ENCODE measurements at regions not wholly inside any gene's neighbourhood (a gene's known extent, or its start where the extent isn't known, plus 50 kb on each side); places are given as distances from the start of the nearest gene placed in this dataset.

DNA sequence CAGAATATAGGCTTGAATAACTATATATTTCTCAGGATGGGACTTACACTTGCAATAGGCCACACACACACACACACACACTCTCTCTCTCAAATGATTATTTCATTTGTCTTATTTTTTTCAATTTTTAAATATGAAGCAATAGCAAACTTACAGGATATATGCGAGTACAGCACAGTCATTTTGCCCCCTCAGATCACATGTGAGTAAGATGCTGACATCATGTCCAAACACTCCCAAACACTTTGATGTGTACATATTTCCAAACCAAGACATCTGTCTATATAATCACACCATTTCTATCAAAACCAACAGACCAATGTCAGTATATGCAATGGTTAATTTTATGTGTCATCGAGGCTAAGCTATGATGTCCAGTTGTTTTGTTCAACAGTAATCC lies 1535.9 kb upstream of the FLRT2 start:
- POLR2A ChIA-PET: no interaction called here
- H3K27ac Mint-ChIP-seq: no peak overlapping the region
- H3K4me3 ChIP-seq (ENCODE audit: low read length): no peak overlapping the region

DNA sequence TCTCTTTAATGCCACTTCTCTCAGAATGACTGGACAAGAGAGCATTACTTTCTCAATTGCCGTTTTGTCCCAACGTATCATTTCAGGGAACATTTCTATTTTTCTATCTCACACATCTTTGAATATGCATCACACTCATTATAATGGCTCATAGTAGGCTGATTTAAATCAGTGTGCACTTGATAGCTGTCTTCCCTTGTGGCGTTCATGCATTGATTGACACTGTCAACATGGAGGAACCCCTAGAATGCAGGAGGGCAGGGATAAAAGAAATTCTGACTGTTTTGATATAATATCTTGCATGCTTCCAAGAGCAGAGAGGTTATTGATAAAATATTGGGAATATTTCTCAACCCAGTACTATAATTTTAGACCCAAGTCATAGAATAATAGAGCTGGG lies 1528.9 kb upstream of the FLRT2 start:
- no peak for DNase-seq
- no peaks in the 10 kb centered on the region for H3K36me3 Mint-ChIP-seq
- no peak overlapping the region for H3K4me3 Mint-ChIP-seq
- intact Hi-C loops (cut with micrococcal nuclease): no loop called here
- Histone ChIP-seq H3K9me3 (ENCODE audit: control insufficient read depth in 2 of 3, low read length in 3 of 3) (peaks cover 0 to 4% (median 0%) of the 10 kb centered on the region in 3 experiments), H3K27me3 (ENCODE audit: control insufficient read depth in 2 of 2, insufficient read depth in 2 of 2, low read length in 2 of 2) (no peaks in the 10 kb centered on the region), H3K4me3 (ENCODE audit: low read length) (no peak overlapping the region), H3K27ac (ENCODE audit: low read depth, low read length) (no peak overlapping the region), H3K36me3 (ENCODE audit: control insufficient read depth in 2 of 3, insufficient read depth in 3 of 3, low read length in 3 of 3) (no peaks in the 10 kb centered on the region), H3K4me1 (ENCODE audit: control insufficient read depth in 2 of 2, insufficient read depth in 2 of 2, low read length in 2 of 2) (no peaks in the 10 kb centered on the region)
- peaks cover 3 to 22% (median 9%) of the 10 kb centered on the region in 11 donors for H3K9me3 Mint-ChIP-seq
- H3K27ac Mint-ChIP-seq: no peak overlapping the region
- CTCF ChIA-PET: no interaction called here
- no peaks in the 10 kb centered on the region for H3K27me3 Mint-ChIP-seq
- no peak for ATAC-seq
- POLR2A ChIA-PET: no interaction called here
- no peaks in the 10 kb centered on the region for H3K4me1 Mint-ChIP-seq

More for the DNA sequence above, 1535.9 kb upstream of the FLRT2 start:
- Histone ChIP-seq H3K9me3 (ENCODE audit: control insufficient read depth in 2 of 3, low read length in 3 of 3) (no peaks in the 10 kb centered on the region), H3K4me1 (ENCODE audit: control insufficient read depth in 2 of 2, insufficient read depth in 2 of 2, low read length in 2 of 2) (no peaks in the 10 kb centered on the region), H3K27ac (ENCODE audit: low read depth, low read length) (no peak overlapping the region), H3K27me3 (ENCODE audit: control insufficient read depth in 2 of 2, insufficient read depth in 2 of 2, low read length in 2 of 2) (no peaks in the 10 kb centered on the region), H3K36me3 (ENCODE audit: control insufficient read depth in 2 of 3, insufficient read depth in 3 of 3, low read length in 3 of 3) (no peaks in the 10 kb centered on the region)
- H3K4me3 Mint-ChIP-seq: no peak overlapping the region
- no peak for DNase-seq
- no peaks in the 10 kb centered on the region for H3K27me3 Mint-ChIP-seq
- CTCF ChIA-PET: no interaction called here
- no peaks in the 10 kb centered on the region for H3K4me1 Mint-ChIP-seq
- H3K9me3 Mint-ChIP-seq: peaks cover 0 to 21% (median 6%) of the 10 kb centered on the region in 11 donors
- ATAC-seq: no peak
- intact Hi-C loops (cut with micrococcal nuclease): no loop called here
- H3K36me3 Mint-ChIP-seq: no peaks in the 10 kb centered on the region

DNA sequence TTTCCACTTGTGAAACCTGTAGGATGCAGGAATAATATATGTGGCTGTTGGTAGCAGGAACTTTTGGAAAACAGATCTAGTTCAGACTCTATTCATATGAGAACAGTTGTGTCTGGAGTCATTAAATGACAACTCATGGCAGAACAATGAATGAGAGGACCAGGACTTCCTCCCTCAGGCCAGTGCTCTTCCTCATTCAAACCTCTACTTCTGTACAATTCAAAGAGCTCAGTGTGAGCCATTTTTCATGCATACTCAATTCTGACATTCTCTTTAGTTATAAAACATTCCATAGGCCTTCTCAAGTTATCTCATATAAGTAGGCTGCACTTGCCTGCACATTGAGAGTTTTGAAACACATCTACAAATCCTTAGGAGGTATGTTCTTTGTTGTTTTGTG lies 1526.6 kb upstream of the FLRT2 start:
- no peaks in the 10 kb centered on the region for H3K27me3 ChIP-seq (ENCODE audit: control insufficient read depth in 2 of 2, insufficient read depth in 2 of 2, low read length in 2 of 2)
- no peaks in the 10 kb centered on the region for H3K36me3 ChIP-seq (ENCODE audit: control insufficient read depth in 2 of 3, insufficient read depth in 3 of 3, low read length in 3 of 3)
- H3K4me1 ChIP-seq (ENCODE audit: control insufficient read depth in 2 of 2, insufficient read depth in 2 of 2, low read length in 2 of 2): no peaks in the 10 kb centered on the region
- no peak overlapping the region for H3K4me3 ChIP-seq (ENCODE audit: low read length)
- no peak overlapping the region for H3K27ac ChIP-seq (ENCODE audit: low read depth, low read length)
- DNase-seq (no peak), ATAC-seq (no peak)
- intact Hi-C loops (cut with micrococcal nuclease): no loop called here
- no peaks in the 10 kb centered on the region for H3K27me3 Mint-ChIP-seq
- peaks cover 4 to 24% (median 12%) of the 10 kb centered on the region in 11 donors for H3K9me3 Mint-ChIP-seq
- ChIA-PET POLR2A (no interaction called here), CTCF (no interaction called here)
- peaks cover 0 to 4% (median 0%) of the 10 kb centered on the region in 3 experiments for H3K9me3 ChIP-seq (ENCODE audit: control insufficient read depth in 2 of 3, low read length in 3 of 3)
- H3K27ac Mint-ChIP-seq: no peak overlapping the region
- H3K4me3 Mint-ChIP-seq: no peak overlapping the region
- no peaks in the 10 kb centered on the region for H3K36me3 Mint-ChIP-seq
- no peaks in the 10 kb centered on the region for H3K4me1 Mint-ChIP-seq

DNA sequence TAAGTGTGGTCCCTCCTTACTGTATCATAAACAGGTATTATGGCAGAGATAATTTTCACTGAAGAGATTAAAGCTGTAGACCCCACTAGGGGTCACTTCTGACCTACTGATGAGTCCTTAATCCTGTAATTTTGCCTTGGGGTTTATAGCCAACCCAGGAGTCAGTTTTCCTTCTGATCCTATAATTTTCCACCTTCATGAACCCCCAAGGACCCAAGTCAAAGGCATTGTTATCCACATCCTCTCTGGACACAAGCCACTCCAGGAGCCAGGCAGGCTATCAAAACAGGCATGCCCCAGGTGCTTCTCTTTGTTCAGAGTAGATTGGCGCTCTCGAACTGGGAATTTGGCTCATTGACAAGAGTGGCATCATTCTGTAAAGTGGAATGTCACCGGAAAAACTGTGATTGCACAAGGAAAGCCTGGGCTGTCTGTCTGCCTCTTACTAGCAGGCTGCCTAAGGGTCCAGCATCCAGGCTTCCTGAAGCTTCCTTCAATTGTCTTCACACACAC lies 1523.2 kb upstream of the FLRT2 start:
- no peaks in the 10 kb centered on the region for H3K27me3 Mint-ChIP-seq
- no peaks in the 10 kb centered on the region for H3K4me1 Mint-ChIP-seq
- intact Hi-C loops (cut with micrococcal nuclease): no loop called here
- H3K27ac Mint-ChIP-seq: no peak overlapping the region
- no peak for DNase-seq
- no peak overlapping the region for H3K4me3 Mint-ChIP-seq
- Histone ChIP-seq H3K4me1 (ENCODE audit: control insufficient read depth in 2 of 2, insufficient read depth in 2 of 2, low read length in 2 of 2) (no peaks in the 10 kb centered on the region), H3K27me3 (ENCODE audit: control insufficient read depth in 2 of 2, insufficient read depth in 2 of 2, low read length in 2 of 2) (no peaks in the 10 kb centered on the region), H3K27ac (ENCODE audit: low read depth, low read length) (no peak overlapping the region), H3K36me3 (ENCODE audit: control insufficient read depth in 2 of 3, insufficient read depth in 3 of 3, low read length in 3 of 3) (no peaks in the 10 kb centered on the region), H3K4me3 (ENCODE audit: low read length) (no peak overlapping the region), H3K9me3 (ENCODE audit: control insufficient read depth in 2 of 3, low read length in 3 of 3) (peaks cover 0 to 4% (median 0%) of the 10 kb centered on the region in 3 experiments)
- POLR2A ChIA-PET: no interaction called here
- no peak for ATAC-seq
- H3K36me3 Mint-ChIP-seq: no peaks in the 10 kb centered on the region
- H3K9me3 Mint-ChIP-seq: peaks cover 3 to 19% (median 9%) of the 10 kb centered on the region in 11 donors
- CTCF ChIA-PET: no interaction called here

DNA sequence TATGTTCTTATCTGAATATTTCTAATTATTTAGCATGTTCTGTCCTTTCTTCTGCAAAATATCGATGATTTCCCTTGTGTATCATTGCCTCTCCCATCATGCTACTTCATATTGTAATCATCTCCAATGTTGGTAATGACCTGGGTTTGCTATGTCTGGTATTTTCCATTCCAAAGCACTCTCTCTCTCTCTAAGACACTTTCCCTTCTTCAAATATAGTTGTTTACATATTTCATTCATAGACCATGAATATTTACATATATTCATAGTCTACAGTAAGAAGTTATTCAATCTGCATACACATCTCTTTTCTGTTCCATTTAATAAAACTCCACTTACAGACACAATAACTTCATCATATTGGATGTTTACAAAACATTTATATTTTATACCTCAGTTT lies 1516.5 kb upstream of the FLRT2 start:
- POLR2A ChIA-PET: no interaction called here
- peaks cover 0 to 19% (median 2%) of the 10 kb centered on the region in 11 donors for H3K9me3 Mint-ChIP-seq

DNA sequence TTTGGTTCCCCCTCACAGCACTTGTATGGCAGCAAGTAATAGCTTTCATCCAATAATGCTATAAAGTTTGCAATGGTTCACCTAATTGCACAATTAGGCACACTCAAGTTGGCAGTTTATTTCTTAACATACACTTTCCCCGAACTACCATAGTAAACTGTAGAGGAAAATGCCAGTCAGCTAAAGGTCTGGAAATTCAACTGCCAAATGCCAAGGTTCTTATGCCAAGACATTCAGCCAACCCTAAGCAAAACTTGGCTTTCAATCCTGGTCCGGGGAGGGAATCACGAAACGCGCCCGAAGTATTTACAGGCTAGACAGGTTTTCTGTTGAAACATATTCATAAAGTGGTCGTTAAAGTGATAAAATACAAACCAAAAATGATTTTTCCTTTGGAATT lies 1512.4 kb upstream of the FLRT2 start:
- POLR2A ChIA-PET: no interaction called here

More for the DNA sequence above, 1516.5 kb upstream of the FLRT2 start:
- H3K4me1 ChIP-seq (ENCODE audit: control insufficient read depth in 2 of 2, insufficient read depth in 2 of 2, low read length in 2 of 2): no peaks in the 10 kb centered on the region
- Mint-ChIP-seq H3K27ac (no peak overlapping the region), H3K4me3 (no peak overlapping the region), H3K4me1 (no peaks in the 10 kb centered on the region), H3K27me3 (no peaks in the 10 kb centered on the region), H3K36me3 (no peaks in the 10 kb centered on the region)
- DNase-seq (no peak), ATAC-seq (no peak)
- H3K27me3 ChIP-seq (ENCODE audit: control insufficient read depth in 2 of 2, insufficient read depth in 2 of 2, low read length in 2 of 2): no peaks in the 10 kb centered on the region
- H3K4me3 ChIP-seq (ENCODE audit: low read length): no peak overlapping the region
- no peaks in the 10 kb centered on the region for H3K36me3 ChIP-seq (ENCODE audit: control insufficient read depth in 2 of 3, insufficient read depth in 3 of 3, low read length in 3 of 3)
- CTCF ChIA-PET: no interaction called here
- no peaks in the 10 kb centered on the region for H3K9me3 ChIP-seq (ENCODE audit: control insufficient read depth in 2 of 3, low read length in 3 of 3)
- intact Hi-C loops (cut with micrococcal nuclease): no loop called here
- H3K27ac ChIP-seq (ENCODE audit: low read depth, low read length): no peak overlapping the region

DNA sequence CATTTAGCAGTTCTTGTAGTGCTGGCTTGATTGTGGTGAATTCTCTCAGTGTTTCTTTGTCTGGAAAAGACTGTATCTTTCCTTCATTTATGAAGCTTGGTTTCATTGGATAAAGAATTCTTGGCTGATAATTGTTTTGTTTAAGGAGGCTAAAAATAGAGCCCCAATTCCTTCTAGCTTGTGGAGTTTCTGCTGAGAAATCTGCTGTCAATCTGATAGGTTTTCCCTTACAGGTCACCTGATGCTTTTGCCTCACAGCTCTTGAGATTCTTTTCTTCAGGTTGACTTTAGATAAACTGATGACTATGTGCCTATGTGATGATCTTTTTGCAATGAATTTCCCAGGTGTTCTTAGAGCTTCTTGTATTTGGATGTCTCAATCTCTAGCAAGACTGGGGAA lies 1508.5 kb upstream of the FLRT2 start:
- Mint-ChIP-seq H3K4me1 (no peaks in the 10 kb centered on the region), H3K27ac (no peak overlapping the region), H3K36me3 (no peaks in the 10 kb centered on the region), H3K27me3 (no peaks in the 10 kb centered on the region), H3K4me3 (no peak overlapping the region), H3K9me3 (peaks cover 0 to 25% (median 12%) of the 10 kb centered on the region in 11 donors)
- POLR2A ChIA-PET: no interaction called here
- DNase-seq (no peak), ATAC-seq (no peak)
- Histone ChIP-seq H3K27ac (ENCODE audit: low read depth, low read length) (no peak overlapping the region), H3K4me1 (ENCODE audit: control insufficient read depth in 2 of 2, insufficient read depth in 2 of 2, low read length in 2 of 2) (no peaks in the 10 kb centered on the region), H3K27me3 (ENCODE audit: control insufficient read depth in 2 of 2, insufficient read depth in 2 of 2, low read length in 2 of 2) (no peaks in the 10 kb centered on the region), H3K36me3 (ENCODE audit: control insufficient read depth in 2 of 3, insufficient read depth in 3 of 3, low read length in 3 of 3) (no peaks in the 10 kb centered on the region), H3K4me3 (ENCODE audit: low read length) (no peak overlapping the region), H3K9me3 (ENCODE audit: control insufficient read depth in 2 of 3, low read length in 3 of 3) (no peaks in the 10 kb centered on the region)
- CTCF ChIA-PET: no interaction called here
- intact Hi-C loops (cut with micrococcal nuclease): no loop called here

More for the DNA sequence above, 1512.4 kb upstream of the FLRT2 start:
- Mint-ChIP-seq H3K27ac (no peak overlapping the region), H3K9me3 (peaks cover 0 to 24% (median 7%) of the 10 kb centered on the region in 11 donors), H3K4me1 (no peaks in the 10 kb centered on the region), H3K27me3 (no peaks in the 10 kb centered on the region), H3K36me3 (no peaks in the 10 kb centered on the region), H3K4me3 (no peak overlapping the region)
- CTCF ChIA-PET: no interaction called here
- no peak overlapping the region for H3K4me3 ChIP-seq (ENCODE audit: low read length)
- DNase-seq (no peak), ATAC-seq (no peak)
- H3K27me3 ChIP-seq (ENCODE audit: control insufficient read depth in 2 of 2, insufficient read depth in 2 of 2, low read length in 2 of 2): no peaks in the 10 kb centered on the region
- H3K9me3 ChIP-seq (ENCODE audit: control insufficient read depth in 2 of 3, low read length in 3 of 3): no peaks in the 10 kb centered on the region
- no peak overlapping the region for H3K27ac ChIP-seq (ENCODE audit: low read depth, low read length)
- H3K4me1 ChIP-seq (ENCODE audit: control insufficient read depth in 2 of 2, insufficient read depth in 2 of 2, low read length in 2 of 2): no peaks in the 10 kb centered on the region
- no peaks in the 10 kb centered on the region for H3K36me3 ChIP-seq (ENCODE audit: control insufficient read depth in 2 of 3, insufficient read depth in 3 of 3, low read length in 3 of 3)
- intact Hi-C loops (cut with micrococcal nuclease): no loop called here

All from naive thymus-derived CD4-positive, alpha-beta T cell (primary cell).